ENCODE measurements at regions not wholly inside any gene's neighbourhood (a gene's known extent, or its start where the extent isn't known, plus 50 kb on each side); places are given as distances from the start of the nearest gene placed in this dataset.

- Mint-ChIP-seq H3K27me3 (ENCODE audit: unreplicated experiment) (no peaks in the 10 kb centered on the region), H3K27ac (ENCODE audit: unreplicated experiment) (no peak overlapping the region), H3K36me3 (ENCODE audit: insufficient read depth, unreplicated experiment) (no peaks in the 10 kb centered on the region), H3K4me1 (ENCODE audit: low read depth, unreplicated experiment) (no peaks in the 10 kb centered on the region), H3K9me3 (ENCODE audit: low read depth, unreplicated experiment) (peaks cover 3% of the 10 kb centered on the region), H3K4me3 (ENCODE audit: low read depth, unreplicated experiment) (no peak overlapping the region)
- intact Hi-C loops (cut with micrococcal nuclease; ENCODE audit: unreplicated experiment) = no loop called here
- no peak for TF ChIP-seq CTCF (IDR thresholded peaks at IDR 0.05; ENCODE audit: unreplicated experiment)
- CTCF ChIA-PET = no interaction called here
- BruUV-seq (replicated peaks) = no TSS peak
- no peak for DNase-seq
Observed at GRCh38 chr6:163844761-163845160, 430.2 kb downstream of the QKI start.

DNA sequence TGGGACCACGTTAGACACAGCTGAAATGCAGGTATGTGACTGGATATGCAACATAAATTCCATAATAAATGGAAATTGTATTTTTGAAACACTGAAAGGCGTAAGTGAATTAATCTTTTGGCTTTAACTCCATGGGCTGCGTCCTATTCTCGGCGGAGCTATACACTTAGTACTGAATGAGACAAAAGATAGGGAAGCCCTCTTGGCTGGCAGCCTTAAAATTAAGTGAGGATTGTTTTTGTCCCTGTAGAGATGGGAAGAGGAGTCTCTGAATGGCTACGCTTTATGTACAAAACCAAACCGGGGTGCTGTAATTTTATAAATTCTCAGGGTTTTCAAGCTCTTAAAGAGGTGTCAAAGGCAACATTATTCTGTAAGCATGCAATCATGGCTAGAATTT, 429.8 kb downstream of the QKI start:
- H3K36me3 Mint-ChIP-seq (ENCODE audit: insufficient read depth, unreplicated experiment) = no peaks in the 10 kb centered on the region

GRCh38 chr6:163843218-163843617, 428.7 kb downstream of the QKI start:
- CTCF ChIA-PET = interaction anchor here (0.6 kb wide), 1 partner anchor 11 kb away, joined by 8 read pairs; no protein-coding TSS in a partner anchor
- no TSS peak for BruUV-seq (replicated peaks)
- Mint-ChIP-seq H3K4me3 (ENCODE audit: low read depth, unreplicated experiment) (no peak overlapping the region), H3K27ac (ENCODE audit: unreplicated experiment) (no peak overlapping the region), H3K9me3 (ENCODE audit: low read depth, unreplicated experiment) (no peaks in the 10 kb centered on the region), H3K36me3 (ENCODE audit: insufficient read depth, unreplicated experiment) (no peaks in the 10 kb centered on the region), H3K27me3 (ENCODE audit: unreplicated experiment) (no peaks in the 10 kb centered on the region), H3K4me1 (ENCODE audit: low read depth, unreplicated experiment) (no peaks in the 10 kb centered on the region)
- DNase-seq = no peak
- intact Hi-C loops (cut with micrococcal nuclease; ENCODE audit: unreplicated experiment) = no loop called here
- TF ChIP-seq CTCF (IDR thresholded peaks at IDR 0.05; ENCODE audit: unreplicated experiment) = no peak

More for the DNA sequence above, 429.8 kb downstream of the QKI start:
- CTCF ChIA-PET = no interaction called here
- Mint-ChIP-seq H3K27me3 (ENCODE audit: unreplicated experiment) (no peaks in the 10 kb centered on the region), H3K4me3 (ENCODE audit: low read depth, unreplicated experiment) (no peak overlapping the region), H3K9me3 (ENCODE audit: low read depth, unreplicated experiment) (peaks cover 3% of the 10 kb centered on the region), H3K27ac (ENCODE audit: unreplicated experiment) (no peak overlapping the region), H3K4me1 (ENCODE audit: low read depth, unreplicated experiment) (no peaks in the 10 kb centered on the region)
- no peak for TF ChIP-seq CTCF (IDR thresholded peaks at IDR 0.05; ENCODE audit: unreplicated experiment)
- DNase-seq = no peak
- intact Hi-C loops (cut with micrococcal nuclease; ENCODE audit: unreplicated experiment) = no loop called here
- no TSS peak for BruUV-seq (replicated peaks)

GRCh38 chr6:163842467-163842866, 427.9 kb downstream of the QKI start:
- CTCF ChIA-PET = no interaction called here
- no TSS peak for BruUV-seq (replicated peaks)
- Mint-ChIP-seq H3K36me3 (ENCODE audit: insufficient read depth, unreplicated experiment) (no peaks in the 10 kb centered on the region), H3K4me3 (ENCODE audit: low read depth, unreplicated experiment) (no peak overlapping the region), H3K27me3 (ENCODE audit: unreplicated experiment) (no peaks in the 10 kb centered on the region), H3K4me1 (ENCODE audit: low read depth, unreplicated experiment) (no peaks in the 10 kb centered on the region), H3K27ac (ENCODE audit: unreplicated experiment) (no peak overlapping the region), H3K9me3 (ENCODE audit: low read depth, unreplicated experiment) (no peaks in the 10 kb centered on the region)
- DNase-seq = no peak
- intact Hi-C loops (cut with micrococcal nuclease; ENCODE audit: unreplicated experiment) = no loop called here
- TF ChIP-seq CTCF (IDR thresholded peaks at IDR 0.05; ENCODE audit: unreplicated experiment) = no peak
